CD4-positive, CD25-positive, alpha-beta regulatory T cell (primary cell): ENCODE measurements at regions not wholly inside any gene's neighbourhood (a gene's known extent, or its start where the extent isn't known, plus 50 kb on each side); places are given as distances from the start of the nearest gene placed in this dataset.

Source experiments
- ATAC-seq, 2 donors: fragments of 150-1000 bp; cut with Tn5 transposase; one replicate each; pipeline ENCODE4 v1.10.0; 2021; ENCODE audit warnings: low read depth in 2 of 2, moderate number of reproducible peaks in 2 of 2, moderate library complexity in 1 of 2
- DNase-seq, 3 donors: peaks; one replicate each; pipeline versions ENCODE4 v3.0.0 to v3.0.0-alpha.2; 2012 to 2022; ENCODE audit warnings: mixed read lengths in 1 of 3
- H3K27ac ChIP-seq: one replicate; pipeline ENCODE4 v1.7.0; 2013; ENCODE audit warnings: mild to moderate bottlenecking, low read length; ENCODE audit not compliant: insufficient read depth, poor library complexity, severe bottlenecking
- H3K27me3 ChIP-seq: one replicate; pipeline ENCODE4 v1.7.0; 2013; ENCODE audit warnings: low read length; ENCODE audit not compliant: control insufficient read depth, insufficient read depth
- H3K36me3 ChIP-seq: one replicate; pipeline ENCODE4 v1.7.0; 2013; ENCODE audit warnings: mild to moderate bottlenecking, low read length, moderate library complexity; ENCODE audit not compliant: control insufficient read depth, insufficient read depth
- H3K4me1 ChIP-seq: 2 replicates; pipeline ENCODE4 v1.7.0; 2013; ENCODE audit warnings: mild to moderate bottlenecking, low read length; ENCODE audit not compliant: insufficient read depth, control insufficient read depth, poor library complexity, severe bottlenecking
- H3K4me3 ChIP-seq: one replicate; pipeline ENCODE4 v1.7.0; 2013; ENCODE audit warnings: low read depth, mild to moderate bottlenecking, low read length, moderate library complexity
- H3K9me3 ChIP-seq, 2 experiments: 1 replicate in 1 of 2; 2 replicates in 1 of 2; pipeline ENCODE4 v1.7.0; 2013; ENCODE audit warnings: low read length in 2 of 2, mild to moderate bottlenecking in 1 of 2, moderate library complexity in 1 of 2; ENCODE audit not compliant: control insufficient read depth in 2 of 2
- H3K27ac Mint-ChIP-seq, 3 donors: one replicate each; pipeline ENCODE4 v1.8.0; 2020 to 2022; ENCODE audit warnings: mild to moderate bottlenecking in 3 of 3, mixed read lengths in 3 of 3, moderate library complexity in 2 of 3
- H3K27me3 Mint-ChIP-seq: one replicate; pipeline ENCODE4 v1.8.0; 2022; ENCODE audit warnings: mild to moderate bottlenecking, mixed read lengths
- H3K36me3 Mint-ChIP-seq: one replicate; pipeline ENCODE4 v1.8.0; 2020; ENCODE audit warnings: mixed read lengths
- H3K4me1 Mint-ChIP-seq, 4 donors: one replicate each; pipeline ENCODE4 v1.8.0; 2020 to 2022; ENCODE audit warnings: mixed read lengths in 4 of 4, mild to moderate bottlenecking in 1 of 4
- H3K4me3 Mint-ChIP-seq, 4 donors: one replicate each; pipeline ENCODE4 v1.8.0; 2020 to 2022; ENCODE audit warnings: mild to moderate bottlenecking in 4 of 4, mixed read lengths in 4 of 4, moderate library complexity in 3 of 4
- H3K9me3 Mint-ChIP-seq, 7 donors: one replicate each; pipeline ENCODE4 v1.8.0; 2020 to 2022; ENCODE audit warnings: mixed read lengths in 7 of 7, mild to moderate bottlenecking in 3 of 7, moderate library complexity in 2 of 7

GRCh38 chr2:16853088-16853487 lies 187.5 kb upstream of the CYRIA start:
- Histone ChIP-seq H3K36me3 (no peaks in the 10 kb centered on the region), H3K4me1 (no peaks in the 10 kb centered on the region), H3K4me3 (no peak overlapping the region), H3K27ac (no peak overlapping the region), H3K27me3 (no peaks in the 10 kb centered on the region), H3K9me3 (no peaks in the 10 kb centered on the region)
- H3K27me3 Mint-ChIP-seq: no peaks in the 10 kb centered on the region
- ATAC-seq (no peak), DNase-seq (no peak)
- H3K36me3 Mint-ChIP-seq: no peaks in the 10 kb centered on the region
- H3K27ac Mint-ChIP-seq: no peak overlapping the region
- H3K9me3 Mint-ChIP-seq: peaks cover 0 to 13% (median 2%) of the 10 kb centered on the region in 7 donors
- no peak overlapping the region for H3K4me3 Mint-ChIP-seq
- H3K4me1 Mint-ChIP-seq: no peaks in the 10 kb centered on the region

- ATAC-seq (no peak), DNase-seq (no peak)
- H3K4me3 ChIP-seq: no peak overlapping the region
- H3K36me3 ChIP-seq: no peaks in the 10 kb centered on the region
- H3K4me1 ChIP-seq: no peaks in the 10 kb centered on the region
- no peak overlapping the region for H3K4me3 Mint-ChIP-seq
- H3K27ac ChIP-seq: no peak overlapping the region
- H3K27me3 ChIP-seq: no peaks in the 10 kb centered on the region
- no peak overlapping the region for H3K27ac Mint-ChIP-seq
- no peaks in the 10 kb centered on the region for H3K36me3 Mint-ChIP-seq
- H3K27me3 Mint-ChIP-seq: no peaks in the 10 kb centered on the region
- no peaks in the 10 kb centered on the region for H3K4me1 Mint-ChIP-seq
- H3K9me3 ChIP-seq: no peaks in the 10 kb centered on the region
- peaks cover 0 to 13% (median 0%) of the 10 kb centered on the region in 7 donors for H3K9me3 Mint-ChIP-seq
These were observed 187.0 kb upstream of the CYRIA start for GRCh38 chr2:16852651-16853050.

DNA sequence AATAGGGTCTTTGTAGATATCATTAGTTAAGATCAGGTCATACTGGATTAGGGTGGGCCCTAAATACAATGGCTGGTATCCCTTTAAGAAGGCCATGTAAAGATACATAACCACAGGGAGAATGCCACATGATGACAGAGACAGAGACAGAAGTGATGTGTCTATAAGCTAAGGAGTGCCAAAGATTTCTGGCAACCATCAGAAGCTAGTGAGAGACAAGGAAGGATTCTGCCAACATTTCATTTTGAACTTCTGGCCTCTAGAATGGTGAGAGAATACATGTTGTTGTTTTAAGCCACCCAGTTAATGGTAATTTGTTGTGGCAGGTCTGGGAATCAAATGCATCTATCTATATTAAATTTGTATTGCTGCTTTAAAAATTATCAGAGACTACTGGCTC lies 185.5 kb upstream of the CYRIA start:
- DNase-seq: no peak
- Histone ChIP-seq H3K27ac (no peak overlapping the region), H3K9me3 (no peaks in the 10 kb centered on the region), H3K27me3 (no peaks in the 10 kb centered on the region), H3K36me3 (no peaks in the 10 kb centered on the region), H3K4me3 (no peak overlapping the region), H3K4me1 (no peaks in the 10 kb centered on the region)
- no peaks in the 10 kb centered on the region for H3K36me3 Mint-ChIP-seq
- no peak overlapping the region for H3K4me3 Mint-ChIP-seq
- no peaks in the 10 kb centered on the region for H3K27me3 Mint-ChIP-seq
- no peak for ATAC-seq
- H3K4me1 Mint-ChIP-seq: no peaks in the 10 kb centered on the region
- peaks cover 0 to 13% (median 0%) of the 10 kb centered on the region in 7 donors for H3K9me3 Mint-ChIP-seq
- no peak overlapping the region for H3K27ac Mint-ChIP-seq

DNA sequence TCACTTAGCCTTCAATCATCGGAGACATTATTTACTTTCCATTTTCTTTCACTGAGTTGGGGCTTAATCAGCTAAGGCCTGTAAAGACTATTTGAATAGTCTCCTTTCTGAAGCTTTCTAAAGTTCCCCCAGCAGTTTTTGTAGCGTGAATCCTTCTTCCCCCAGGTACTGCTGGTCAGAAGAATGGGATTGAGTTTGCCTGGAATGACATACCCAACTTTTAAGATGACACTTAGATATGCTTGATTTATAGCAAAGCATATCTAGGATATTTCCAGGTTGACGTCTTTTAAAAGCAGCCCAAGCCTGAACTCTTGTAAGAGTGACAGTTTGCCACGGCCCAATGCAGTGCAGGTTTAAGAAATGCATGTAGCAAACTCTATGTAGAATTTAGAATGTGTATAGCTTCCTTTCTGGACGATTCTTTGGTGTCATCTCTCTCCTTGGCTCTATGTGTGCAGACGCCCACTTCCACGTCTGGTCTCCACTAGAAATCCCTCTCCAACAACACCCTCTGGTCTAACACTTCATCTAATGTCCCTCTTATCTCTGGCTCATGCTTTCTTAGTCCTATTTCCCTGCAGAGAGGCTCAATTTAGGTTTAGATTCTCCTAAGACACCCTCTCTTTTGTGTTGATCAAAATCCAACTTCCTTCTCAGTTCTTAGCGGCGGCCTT lies 175.0 kb upstream of the CYRIA start:
- Mint-ChIP-seq H3K9me3 (peaks cover 0 to 7% (median 2%) of the 10 kb centered on the region in 7 donors), H3K4me3 (no peak overlapping the region), H3K36me3 (no peaks in the 10 kb centered on the region), H3K27ac (no peak overlapping the region), H3K27me3 (no peaks in the 10 kb centered on the region), H3K4me1 (no peaks in the 10 kb centered on the region)
- Histone ChIP-seq H3K9me3 (no peaks in the 10 kb centered on the region), H3K27me3 (no peaks in the 10 kb centered on the region), H3K4me1 (no peaks in the 10 kb centered on the region), H3K36me3 (no peaks in the 10 kb centered on the region), H3K4me3 (no peak overlapping the region), H3K27ac (no peak overlapping the region)
- ATAC-seq: no peak
- no peak for DNase-seq

DNA sequence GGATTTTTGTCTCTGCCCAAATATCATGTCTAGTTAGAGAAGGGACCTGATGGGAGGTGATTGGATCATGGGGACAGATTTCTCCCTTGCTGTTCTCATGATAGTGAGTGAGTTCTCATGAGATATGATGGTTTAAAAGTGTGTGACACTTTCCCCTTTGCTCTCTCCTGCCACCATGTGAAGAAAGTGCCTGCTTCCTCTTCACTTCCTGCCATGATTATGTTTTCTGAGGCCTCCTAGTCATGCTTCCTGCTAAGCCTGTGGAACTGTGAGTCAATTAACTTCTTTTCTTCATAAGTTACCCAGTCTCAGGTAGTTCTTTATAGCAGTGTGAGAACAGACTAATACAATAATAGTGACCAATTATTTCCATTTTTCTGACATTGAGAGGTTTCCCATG lies 167.3 kb upstream of the CYRIA start:
- H3K36me3 Mint-ChIP-seq: no peaks in the 10 kb centered on the region
- H3K27me3 Mint-ChIP-seq: no peaks in the 10 kb centered on the region
- Histone ChIP-seq H3K4me3 (no peak overlapping the region), H3K4me1 (no peaks in the 10 kb centered on the region), H3K27me3 (no peaks in the 10 kb centered on the region), H3K27ac (no peak overlapping the region), H3K9me3 (no peaks in the 10 kb centered on the region), H3K36me3 (no peaks in the 10 kb centered on the region)
- H3K4me1 Mint-ChIP-seq: no peaks in the 10 kb centered on the region
- H3K9me3 Mint-ChIP-seq: peaks cover 0 to 3% (median 0%) of the 10 kb centered on the region in 7 donors
- H3K27ac Mint-ChIP-seq: no peak overlapping the region
- DNase-seq: peak in 1 of 3 donors; percentile 6
- ATAC-seq: no peak
- H3K4me3 Mint-ChIP-seq: no peak overlapping the region

GRCh38 chr2:16828828-16829160 lies 163.2 kb upstream of the CYRIA start:
- Mint-ChIP-seq H3K27ac (no peak overlapping the region), H3K9me3 (peaks cover 0 to 3% (median 0%) of the 10 kb centered on the region in 7 donors), H3K27me3 (no peaks in the 10 kb centered on the region), H3K4me3 (no peak overlapping the region), H3K4me1 (no peaks in the 10 kb centered on the region), H3K36me3 (no peaks in the 10 kb centered on the region)
- H3K27me3 ChIP-seq: no peaks in the 10 kb centered on the region
- H3K4me3 ChIP-seq: no peak overlapping the region
- no peaks in the 10 kb centered on the region for H3K9me3 ChIP-seq
- no peak overlapping the region for H3K27ac ChIP-seq
- H3K36me3 ChIP-seq: no peaks in the 10 kb centered on the region
- no peaks in the 10 kb centered on the region for H3K4me1 ChIP-seq
- ATAC-seq: no peak
- no peak for DNase-seq

DNA sequence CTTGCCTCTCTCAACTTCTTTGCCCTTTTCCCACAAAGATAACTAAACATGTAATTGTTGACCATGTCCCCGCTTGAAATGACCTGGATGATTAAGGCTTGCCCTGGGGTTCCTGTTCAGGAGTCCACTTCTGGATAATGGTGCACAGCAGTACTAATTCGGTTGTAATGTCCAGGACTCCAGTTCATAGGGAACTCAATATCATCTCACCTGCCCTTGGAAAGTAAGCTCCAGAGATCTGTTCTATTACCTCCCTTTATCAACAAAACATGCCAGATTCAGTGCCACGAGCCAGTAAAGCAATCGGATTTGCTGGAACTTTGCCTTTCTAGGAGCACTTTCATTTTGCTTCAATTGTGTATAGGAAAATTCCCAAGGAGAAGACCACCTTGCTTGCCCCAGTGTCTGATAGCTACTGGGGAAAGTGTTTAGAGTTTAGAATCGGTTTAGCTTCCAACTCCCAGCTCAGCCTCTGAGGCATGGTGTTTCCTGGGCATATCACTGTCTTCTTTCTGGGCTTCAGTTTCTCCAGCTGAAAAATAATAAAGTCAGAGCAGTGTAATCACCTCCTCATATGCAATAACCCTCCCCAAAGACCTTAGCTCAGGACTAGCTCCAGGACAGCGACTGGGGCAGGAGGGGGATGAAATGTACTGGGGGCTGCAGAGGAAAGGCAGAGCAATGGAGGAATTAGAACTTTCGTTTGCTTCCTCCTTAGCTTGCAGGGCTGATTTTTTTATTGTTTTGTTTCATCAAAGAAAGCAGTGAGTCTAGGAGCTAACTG lies 162.6 kb upstream of the CYRIA start:
- H3K9me3 Mint-ChIP-seq: peaks cover 0 to 3% (median 0%) of the 10 kb centered on the region in 7 donors
- Histone ChIP-seq H3K4me3 (no peak overlapping the region), H3K27ac (no peak overlapping the region), H3K9me3 (no peaks in the 10 kb centered on the region), H3K36me3 (no peaks in the 10 kb centered on the region), H3K4me1 (no peaks in the 10 kb centered on the region), H3K27me3 (no peaks in the 10 kb centered on the region)
- DNase-seq (no peak), ATAC-seq (no peak)
- no peaks in the 10 kb centered on the region for H3K27me3 Mint-ChIP-seq
- H3K4me3 Mint-ChIP-seq: no peak overlapping the region
- no peaks in the 10 kb centered on the region for H3K4me1 Mint-ChIP-seq
- H3K36me3 Mint-ChIP-seq: no peaks in the 10 kb centered on the region
- H3K27ac Mint-ChIP-seq: no peak overlapping the region

- Histone ChIP-seq H3K4me3 (no peak overlapping the region), H3K9me3 (no peaks in the 10 kb centered on the region), H3K4me1 (no peaks in the 10 kb centered on the region), H3K27me3 (no peaks in the 10 kb centered on the region), H3K36me3 (no peaks in the 10 kb centered on the region), H3K27ac (no peak overlapping the region)
- Mint-ChIP-seq H3K4me3 (no peak overlapping the region), H3K36me3 (no peaks in the 10 kb centered on the region), H3K27ac (no peak overlapping the region), H3K9me3 (peaks cover 0 to 5% (median 0%) of the 10 kb centered on the region in 7 donors), H3K27me3 (no peaks in the 10 kb centered on the region), H3K4me1 (no peaks in the 10 kb centered on the region)
- ATAC-seq (no peak), DNase-seq (no peak)
These were observed 158.8 kb upstream of the CYRIA start for GRCh38 chr2:16824472-16824871.
